ENCODE measurements at regions not wholly inside any gene's neighbourhood (a gene's known extent, or its start where the extent isn't known, plus 50 kb on each side); places are given as distances from the start of the nearest gene placed in this dataset.

GRCh38 chr2:136402281-136402680, 284.3 kb upstream of the CXCR4 start:
- FAIRE-seq: no peak
- no peak for DNase-seq
- intact Hi-C loops (cut with DNase I): no loop called here
- Histone ChIP-seq H3K4me1 (ENCODE audit: control insufficient read depth in 2 of 3, insufficient read depth in 2 of 3, low read depth in 1 of 3, low read length in 3 of 3) (no peaks in the 10 kb centered on the region), H3K9me3 (ENCODE audit: control insufficient read depth in 2 of 3, insufficient read depth in 1 of 3, low read length in 3 of 3) (no peaks in the 10 kb centered on the region), H3K9ac (ENCODE audit: low read length in 3 of 3) (no peak overlapping the region), H3K36me3 (ENCODE audit: control insufficient read depth in 2 of 3, insufficient read depth in 3 of 3, low read length in 3 of 3) (no peaks in the 10 kb centered on the region), H3K4me3 (ENCODE audit: low read length in 3 of 3) (no peak overlapping the region), H3K27ac (ENCODE audit: low read depth in 2 of 2, low read length in 2 of 2) (no peak overlapping the region), H3K27me3 (ENCODE audit: control insufficient read depth, insufficient read depth, low read length) (no peaks in the 10 kb centered on the region)
- TF ChIP-seq CTCF (IDR thresholded peaks at IDR 0.05; ENCODE audit: borderline replicate concordance, extremely low read depth, insufficient read depth): no peak

- DNase-seq (no peak), FAIRE-seq (no peak)
- Histone ChIP-seq H3K4me1 (ENCODE audit: control insufficient read depth in 2 of 3, insufficient read depth in 2 of 3, low read depth in 1 of 3, low read length in 3 of 3) (no peaks in the 10 kb centered on the region), H3K4me3 (ENCODE audit: low read length in 3 of 3) (no peak overlapping the region), H3K9ac (ENCODE audit: low read length in 3 of 3) (no peak overlapping the region), H3K27me3 (ENCODE audit: control insufficient read depth, insufficient read depth, low read length) (no peaks in the 10 kb centered on the region), H3K36me3 (ENCODE audit: control insufficient read depth in 2 of 3, insufficient read depth in 3 of 3, low read length in 3 of 3) (no peaks in the 10 kb centered on the region), H3K27ac (ENCODE audit: low read depth in 2 of 2, low read length in 2 of 2) (no peak overlapping the region), H3K9me3 (ENCODE audit: control insufficient read depth in 2 of 3, insufficient read depth in 1 of 3, low read length in 3 of 3) (no peaks in the 10 kb centered on the region)
- no peak for TF ChIP-seq CTCF (IDR thresholded peaks at IDR 0.05; ENCODE audit: borderline replicate concordance, extremely low read depth, insufficient read depth)
- intact Hi-C loops (cut with DNase I): no loop called here
Observed at GRCh38 chr2:136399667-136400289, 281.8 kb upstream of the CXCR4 start.

DNA sequence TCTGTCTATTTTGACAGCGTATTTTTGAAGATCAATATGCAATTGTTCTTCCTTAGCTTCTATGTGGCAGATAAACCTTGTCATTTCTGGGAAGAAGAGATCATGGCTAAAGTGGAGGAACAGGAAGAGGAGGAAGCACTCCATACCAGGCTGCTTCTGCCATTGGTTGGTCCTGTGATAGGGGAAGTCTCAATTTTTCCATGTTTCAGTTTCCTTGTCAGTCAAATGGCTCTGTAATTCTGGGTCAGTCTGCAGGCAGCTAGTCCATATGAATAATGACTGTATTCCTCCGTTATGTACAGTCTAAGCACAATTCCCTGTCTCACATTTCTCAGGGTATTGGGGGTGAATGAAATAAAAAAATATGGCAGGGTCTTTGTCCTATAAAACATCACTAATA, 277.6 kb upstream of the CXCR4 start:
- Histone ChIP-seq H3K9ac (ENCODE audit: low read length in 3 of 3) (no peak overlapping the region), H3K9me3 (ENCODE audit: control insufficient read depth in 2 of 3, insufficient read depth in 1 of 3, low read length in 3 of 3) (no peaks in the 10 kb centered on the region), H3K27me3 (ENCODE audit: control insufficient read depth, insufficient read depth, low read length) (no peaks in the 10 kb centered on the region), H3K27ac (ENCODE audit: low read depth in 2 of 2, low read length in 2 of 2) (no peak overlapping the region), H3K4me1 (ENCODE audit: control insufficient read depth in 2 of 3, insufficient read depth in 2 of 3, low read depth in 1 of 3, low read length in 3 of 3) (no peaks in the 10 kb centered on the region), H3K36me3 (ENCODE audit: control insufficient read depth in 2 of 3, insufficient read depth in 3 of 3, low read length in 3 of 3) (no peaks in the 10 kb centered on the region), H3K4me3 (ENCODE audit: low read length in 3 of 3) (no peak overlapping the region)
- no peak for TF ChIP-seq CTCF (IDR thresholded peaks at IDR 0.05; ENCODE audit: borderline replicate concordance, extremely low read depth, insufficient read depth)
- no peak for FAIRE-seq
- intact Hi-C loops (cut with DNase I): no loop called here
- DNase-seq: no peak

All from kidney (tissue), 13 donors.